NT2/D1 (cell line): ENCODE measurements at regions not wholly inside any gene's neighbourhood (a gene's known extent, or its start where the extent isn't known, plus 50 kb on each side); places are given as distances from the start of the nearest gene placed in this dataset.

Experiments
- SUZ12 ChIP-seq: IDR thresholded peaks from 2 replicates; pipeline ENCODE4 v1.6.1; 2011; ENCODE audit not compliant: insufficient read length, insufficient read depth; ENCODE audit errors: extremely low read depth
- YY1 ChIP-seq: IDR thresholded peaks from 2 replicates; pipeline ENCODE4 v1.6.1; 2011; ENCODE audit not compliant: insufficient read length, insufficient read depth
- ZNF274 ChIP-seq: IDR thresholded peaks from 2 replicates; pipeline ENCODE4 v1.6.1; 2011; ENCODE audit warnings: mild to moderate bottlenecking, low read depth, low read length

DNA sequence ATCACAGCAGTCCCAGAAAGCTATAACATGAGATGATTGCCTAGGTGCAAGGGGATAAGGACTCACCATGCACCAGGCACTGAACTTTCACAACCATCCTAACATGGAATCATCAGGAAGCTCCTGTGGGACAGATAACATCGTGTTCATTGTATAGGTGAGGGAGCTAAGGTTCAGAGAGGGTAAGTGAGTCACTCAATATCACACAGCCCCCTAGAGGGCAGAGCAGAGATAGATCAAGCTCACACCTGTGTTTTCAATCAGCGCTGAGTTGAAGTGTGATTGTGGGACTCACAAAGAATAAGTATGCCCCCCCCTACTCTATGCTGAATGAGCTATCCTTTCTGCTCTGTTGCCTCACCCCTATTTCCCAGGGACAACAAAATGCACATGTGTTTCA is 377.7 kb upstream of the ERCC4 start:
- TF ChIP-seq ZNF274 (no peak), YY1 (no peak), SUZ12 (no peak)
